ENCODE measurements at regions not wholly inside any gene's neighbourhood (a gene's known extent, or its start where the extent isn't known, plus 50 kb on each side); places are given as distances from the start of the nearest gene placed in this dataset.

- TF ChIP-seq CTCF (IDR thresholded peaks at IDR 0.05) (no peak), SIN3A (IDR thresholded peaks at IDR 0.05; ENCODE audit: borderline replicate concordance, insufficient read depth, low read depth, low read length) (no peak), POLR2AphosphoS5 (IDR thresholded peaks at IDR 0.05; ENCODE audit: low read depth, low read length) (no peak)
These were observed 179.1 kb upstream of the HS3ST5 start for GRCh38 chr6:114521926-114522325.
